M059J (cell line): ENCODE measurements at regions not wholly inside any gene's neighbourhood (a gene's known extent, or its start where the extent isn't known, plus 50 kb on each side); places are given as distances from the start of the nearest gene placed in this dataset.

Experiments used
- DNase-seq: peaks from one replicate; pipeline ENCODE4 v3.0.0-alpha.2; 2012; ENCODE audit warnings: low read depth

- peak; percentile 51 for DNase-seq
These were observed 428.7 kb downstream of the AEBP2 start for GRCh38 chr12:19867970-19868369.

- peak; percentile 71 for DNase-seq
These were observed 430.1 kb downstream of the AEBP2 start for GRCh38 chr12:19869413-19869812.

- no peak for DNase-seq
These were observed 433.6 kb downstream of the AEBP2 start for GRCh38 chr12:19872621-19873540.

GRCh38 chr12:19880076-19880475 lies 440.8 kb downstream of the AEBP2 start:
- peak; percentile 64 for DNase-seq

- DNase-seq = no peak
These were observed 441.4 kb downstream of the AEBP2 start for GRCh38 chr12:19880721-19881120.

- no peak for DNase-seq
These were observed 443.1 kb downstream of the AEBP2 start for GRCh38 chr12:19882346-19882745.

- DNase-seq = peak; percentile 22
These were observed 444.8 kb downstream of the AEBP2 start for GRCh38 chr12:19884021-19884492.

GRCh38 chr12:19885093-19885812 lies 446.0 kb downstream of the AEBP2 start:
- DNase-seq = peak; percentile 57

GRCh38 chr12:19886065-19886464 lies 446.8 kb downstream of the AEBP2 start:
- DNase-seq = peak; percentile 46

GRCh38 chr12:19886639-19887064 lies 447.4 kb downstream of the AEBP2 start:
- peak; percentile 37 for DNase-seq

GRCh38 chr12:19890024-19890423 lies 450.7 kb downstream of the AEBP2 start:
- DNase-seq = no peak

- no peak for DNase-seq
These were observed 452.8 kb downstream of the AEBP2 start for GRCh38 chr12:19891936-19892591.

GRCh38 chr12:19893514-19893913 lies 454.2 kb downstream of the AEBP2 start:
- peak; percentile 70 for DNase-seq

GRCh38 chr12:19894050-19894449 lies 454.8 kb downstream of the AEBP2 start:
- peak; percentile 70 for DNase-seq

- DNase-seq = peak; percentile 68
These were observed 455.5 kb downstream of the AEBP2 start for GRCh38 chr12:19894803-19895202.

GRCh38 chr12:19895246-19896020 lies 456.1 kb downstream of the AEBP2 start:
- DNase-seq = no peak

- DNase-seq = no peak
These were observed 456.7 kb downstream of the AEBP2 start for GRCh38 chr12:19896041-19896440.

- DNase-seq = no peak
These were observed 457.2 kb downstream of the AEBP2 start for GRCh38 chr12:19896534-19896933.

GRCh38 chr12:19897900-19898408 lies 458.7 kb downstream of the AEBP2 start:
- DNase-seq = no peak

- no peak for DNase-seq
These were observed 462.5 kb downstream of the AEBP2 start for GRCh38 chr12:19901841-19902240.

- peak; percentile 37 for DNase-seq
These were observed 463.5 kb upstream of the PDE3A start for GRCh38 chr12:19904819-19905218.
